Transverse colon (tissue), 4 donors: ENCODE measurements at regions not wholly inside any gene's neighbourhood (a gene's known extent, or its start where the extent isn't known, plus 50 kb on each side); places are given as distances from the start of the nearest gene placed in this dataset.
A peak's percentile ranks its signal among the peaks of the same experiment; 100 is the strongest.

Experiments
- DNase-seq: peaks from one replicate; pipeline ENCODE4 v3.0.0-alpha.2; 2019
- H3K27ac ChIP-seq, 4 donors: fragments of 200-600 bp; sonication (generic); 2 replicates each; pipeline ENCODE4 v1.5.1; 2016 to 2018; ENCODE audit warnings: inconsistent platforms in 4 of 4
- H3K27me3 ChIP-seq: fragments of 200-600 bp; sonication (generic); 2 replicates; pipeline ENCODE4 v1.5.1; 2017; ENCODE audit warnings: inconsistent platforms
- H3K36me3 ChIP-seq, 4 donors: fragments of 200-600 bp; sonication (generic); 2 replicates each; pipeline ENCODE4 v1.5.1; 2017 to 2019; ENCODE audit warnings: inconsistent platforms in 4 of 4
- H3K4me1 ChIP-seq, 4 donors: fragments of 200-600 bp; sonication (generic); 2 replicates each; pipeline ENCODE4 v1.5.1; 2017 to 2020; ENCODE audit warnings: inconsistent platforms in 4 of 4
- H3K4me3 ChIP-seq, 4 donors: fragments of 200-600 bp; sonication (generic); 1 replicate in 1 of 4; 2 replicates in 3 of 4; pipeline versions ENCODE4 v1.5.1 to v1.6.1; 2017 to 2019; ENCODE audit warnings: inconsistent platforms in 4 of 4
- H3K9me3 ChIP-seq, 2 donors: fragments of 200-600 bp; sonication (generic); 2 replicates each; pipeline ENCODE4 v1.5.1; 2017 to 2019; ENCODE audit warnings: inconsistent platforms in 2 of 2
- CTCF ChIP-seq, 5 experiments: fragments of 200-600 bp in 3 of 5; fragments of 450-650 bp in 2 of 5; sonication (generic) in 3 of 5; IDR thresholded peaks; 1 replicate in 2 of 5; 2 replicates in 3 of 5; pipeline ENCODE4 v1.5.1; 2016 to 2017; ENCODE audit warnings: antibody characterized with exemption in 5 of 5, inconsistent platforms in 3 of 5, mild to moderate bottlenecking in 2 of 5, moderate library complexity in 1 of 5
- EP300 ChIP-seq: sonication (generic); formaldehyde crosslinking; IDR thresholded peaks from one replicate; pipeline ENCODE4 v1.6.1; 2017; ENCODE audit warnings: antibody characterized with exemption, low read depth
- POLR2A ChIP-seq: fragments of 450-650 bp; IDR thresholded peaks from one replicate; pipeline ENCODE4 v1.6.1; 2016; ENCODE audit warnings: antibody characterized with exemption, mild to moderate bottlenecking, moderate library complexity
- POLR2AphosphoS5 ChIP-seq, 3 donors: sonication (generic); formaldehyde crosslinking; IDR thresholded peaks; one replicate each; pipeline ENCODE4 v1.6.1; 2016; ENCODE audit warnings: antibody characterized with exemption in 3 of 3
- WGBS, 2 donors: methylation state at CpG; one replicate each; pipeline ENCODE4 v1.1.5; 2018; ENCODE audit warnings: low coverage in 1 of 2; 5-methylcytosine and 5-hydroxymethylcytosine counted together
- in situ Hi-C, 4 donors: fragments of 200-750 bp; cut with MboI; loops; one replicate each; pipeline versions ENCODE4 v1.15.0 to v1.15.1; 2017; ENCODE audit warnings: low sequenced_read_pairs in 3 of 4, low pct_ligation_motif_present in 1 of 4, low pct_unique_long_range_greater_than_20kb in 1 of 4
- intact Hi-C: fragments of 100-400 bp; cut with DNase I; formaldehyde crosslinking; loops from one replicate; pipeline ENCODE4 v1.15.1; 2023; ENCODE audit warnings: low total_unique reads

- in situ Hi-C loops, result no loop called here
- DNase-seq, result no peak
- TF ChIP-seq EP300 (no peak), POLR2AphosphoS5 (IDR thresholded peaks at IDR 0.05) (no peak), POLR2A (no peak), CTCF (IDR thresholded peaks at IDR 0.05) (no peak)
Measured at GRCh38 chr2:144705328-144706245, 185.7 kb upstream of the ZEB2 start.

GRCh38 chr2:144704709-144705095, 184.8 kb upstream of the ZEB2 start:
- H3K9me3 ChIP-seq, result no peaks in the 10 kb centered on the region
- no peaks in the 10 kb centered on the region for H3K36me3 ChIP-seq
- 71 to 76% methylated on average over 2 to 3 of the region's 3 CpGs for WGBS, 2 donors
- H3K27me3 ChIP-seq, result no peaks in the 10 kb centered on the region
- no peak overlapping the region for H3K27ac ChIP-seq
- TF ChIP-seq EP300, result no peak
- TF ChIP-seq CTCF (IDR thresholded peaks at IDR 0.05), result no peak
- no peak for TF ChIP-seq POLR2AphosphoS5 (IDR thresholded peaks at IDR 0.05)
- no peak for TF ChIP-seq POLR2A
- DNase-seq, result no peak
- H3K4me3 ChIP-seq, result no peak overlapping the region
- intact Hi-C loops, result no loop called here
- in situ Hi-C loops, result no loop called here
- H3K4me1 ChIP-seq, result no peaks in the 10 kb centered on the region

More at GRCh38 chr2:144705328-144706245, 185.7 kb upstream of the ZEB2 start:
- no peak overlapping the region for H3K4me3 ChIP-seq
- no peaks in the 10 kb centered on the region for H3K9me3 ChIP-seq
- no peaks in the 10 kb centered on the region for H3K36me3 ChIP-seq
- intact Hi-C loops, result loop anchor here (2.0 kb wide), 1 partner anchor 15 kb away; no protein-coding TSS in a partner anchor
- H3K27ac ChIP-seq, result no peak overlapping the region
- no peaks in the 10 kb centered on the region for H3K4me1 ChIP-seq
- H3K27me3 ChIP-seq, result no peaks in the 10 kb centered on the region
- 85 to 86% methylated on average over 4 of the region's 4 CpGs for WGBS, 2 donors

GRCh38 chr2:144703852-144704708, 184.2 kb upstream of the ZEB2 start:
- WGBS, 2 donors, result 60 to 65% methylated on average over 4 to 6 of the region's 6 CpGs
- H3K9me3 ChIP-seq, result no peaks in the 10 kb centered on the region
- intact Hi-C loops, result no loop called here
- in situ Hi-C loops, result no loop called here
- H3K4me3 ChIP-seq, result no peak overlapping the region
- no peaks in the 10 kb centered on the region for H3K36me3 ChIP-seq
- no peaks in the 10 kb centered on the region for H3K4me1 ChIP-seq
- TF ChIP-seq EP300 (peak; percentile 11), POLR2A (no peak)
- no peaks in the 10 kb centered on the region for H3K27me3 ChIP-seq
- no peak overlapping the region for H3K27ac ChIP-seq
- peak; percentile 18 for DNase-seq

GRCh38 chr2:144702051-144702450, 182.1 kb upstream of the ZEB2 start:
- in situ Hi-C loops, result no loop called here
- 82 to 100% methylated on average over 1 of the region's 1 CpG for WGBS, 2 donors
- intact Hi-C loops, result no loop called here

More at GRCh38 chr2:144702051-144702450, 182.1 kb upstream of the ZEB2 start:
- TF ChIP-seq POLR2A (no peak), POLR2AphosphoS5 (IDR thresholded peaks at IDR 0.05) (no peak), EP300 (no peak), CTCF (IDR thresholded peaks at IDR 0.05) (no peak)
- no peaks in the 10 kb centered on the region for H3K9me3 ChIP-seq
- DNase-seq, result no peak
- H3K4me1 ChIP-seq, result no peaks in the 10 kb centered on the region
- H3K36me3 ChIP-seq, result no peaks in the 10 kb centered on the region
- H3K4me3 ChIP-seq, result no peak overlapping the region
- no peaks in the 10 kb centered on the region for H3K27me3 ChIP-seq
- H3K27ac ChIP-seq, result peak overlapping the region in 1 of 4 donors; percentile 35
